SU-DHL-6 (cell line): ENCODE measurements at regions not wholly inside any gene's neighbourhood (a gene's known extent, or its start where the extent isn't known, plus 50 kb on each side); places are given as distances from the start of the nearest gene placed in this dataset.

Source experiments
- CTCF ChIP-seq: fragments of 200-600 bp; sonication (generic); IDR thresholded peaks from one replicate; pipeline ENCODE4 v1.5.1; 2017; ENCODE audit warnings: antibody characterized with exemption, mild to moderate bottlenecking, low read length, moderate library complexity; ENCODE audit not compliant: insufficient read depth, poor library complexity, severe bottlenecking
- EZH2phosphoT487 ChIP-seq: fragments of 200-600 bp; sonication (generic), shearing (Covaris generic); conservative IDR thresholded peaks from 2 replicates; pipeline ENCODE4 v1.6.1; 2018; ENCODE audit warnings: mild to moderate bottlenecking, antibody characterized with exemption, low read length, moderate library complexity, mixed read lengths

- no peak for TF ChIP-seq CTCF
- no peak for TF ChIP-seq EZH2phosphoT487
Measured at GRCh38 chr3:109642025-109642424, 304.7 kb upstream of the DPPA4 start.
